Parathyroid adenoma (tissue), 2 donors: ENCODE measurements at regions not wholly inside any gene's neighbourhood (a gene's known extent, or its start where the extent isn't known, plus 50 kb on each side); places are given as distances from the start of the nearest gene placed in this dataset.

Experiments
- H2AFZ ChIP-seq: fragments of 300-600 bp; sonication (generic); one replicate; pipeline ENCODE4 v1.7.0; 2017; ENCODE audit warnings: antibody characterized with exemption, mild to moderate bottlenecking
- H3K27ac ChIP-seq: fragments of 300-600 bp; sonication (generic); one replicate; pipeline ENCODE4 v1.7.0; 2017
- H3K27me3 ChIP-seq: fragments of 300-600 bp; sonication (generic); one replicate; pipeline ENCODE4 v1.7.0; 2017; ENCODE audit warnings: low read length; ENCODE audit not compliant: control insufficient read depth, insufficient read depth
- H3K36me3 ChIP-seq: fragments of 300-600 bp; sonication (generic); one replicate; pipeline ENCODE4 v1.7.0; 2017; ENCODE audit warnings: low read length; ENCODE audit not compliant: control insufficient read depth, insufficient read depth
- H3K4me1 ChIP-seq: fragments of 300-600 bp; sonication (generic); one replicate; pipeline ENCODE4 v1.7.0; 2017; ENCODE audit warnings: control low read depth
- H3K4me2 ChIP-seq: fragments of 300-600 bp; sonication (generic); one replicate; pipeline ENCODE4 v1.7.0; 2017; ENCODE audit warnings: low read length
- H3K4me3 ChIP-seq: fragments of 300-600 bp; sonication (generic); one replicate; pipeline ENCODE4 v1.7.0; 2017; ENCODE audit warnings: low read depth, low read length
- H3K79me2 ChIP-seq: fragments of 300-600 bp; sonication (generic); one replicate; pipeline ENCODE4 v1.7.0; 2017; ENCODE audit warnings: control low read depth
- H3K9ac ChIP-seq: fragments of 300-600 bp; sonication (generic); one replicate; pipeline ENCODE4 v1.7.0; 2017; ENCODE audit warnings: mild to moderate bottlenecking
- H3K9me3 ChIP-seq: fragments of 300-600 bp; sonication (generic); one replicate; pipeline ENCODE4 v1.7.0; 2017; ENCODE audit warnings: low read length; ENCODE audit not compliant: control insufficient read depth
- TF ChIP-seq, protein P1 (sequence below): fragments of 300-600 bp; sonication (generic); IDR thresholded peaks from one replicate; pipeline ENCODE4 v1.7.0; 2017; ENCODE audit warnings: antibody characterized with exemption, mild to moderate bottlenecking
- donor health status: primary hyperparathyroidism.

- H3K27me3 ChIP-seq, result no peaks in the 10 kb centered on the region
- no peak overlapping the region for H2AFZ ChIP-seq
These were observed 560.5 kb upstream of the ARPP21 start for GRCh38 chr3:35078780-35079179.

DNA sequence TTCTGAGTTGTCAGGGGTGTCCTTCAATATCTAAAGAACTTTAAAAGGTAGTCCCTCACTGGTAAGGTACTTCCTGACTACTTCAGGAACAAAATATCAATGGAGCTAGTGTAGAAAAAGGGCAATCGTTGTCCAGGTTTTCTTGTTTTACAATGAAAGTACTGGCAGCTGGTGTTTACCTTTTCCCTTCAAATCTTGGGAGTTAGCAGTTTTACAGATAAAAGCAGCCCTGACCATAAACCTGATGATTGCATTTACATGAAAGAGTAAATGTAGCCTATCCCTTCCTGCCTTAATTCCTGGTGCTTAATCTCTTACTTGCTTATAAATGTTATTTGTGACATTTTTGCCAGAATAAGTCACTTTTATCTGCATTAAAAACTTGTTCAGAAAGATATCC is 559.9 kb upstream of the ARPP21 start:
- Histone ChIP-seq H3K36me3 (no peaks in the 10 kb centered on the region), H3K4me3 (no peak overlapping the region), H3K9ac (no peak overlapping the region), H3K27ac (no peak overlapping the region), H3K27me3 (no peaks in the 10 kb centered on the region), H3K4me2 (no peak overlapping the region), H2AFZ (no peak overlapping the region), H3K4me1 (no peaks in the 10 kb centered on the region), H3K79me2 (no peaks in the 10 kb centered on the region), H3K9me3 (no peaks in the 10 kb centered on the region)
- TF ChIP-seq, protein P1, sequence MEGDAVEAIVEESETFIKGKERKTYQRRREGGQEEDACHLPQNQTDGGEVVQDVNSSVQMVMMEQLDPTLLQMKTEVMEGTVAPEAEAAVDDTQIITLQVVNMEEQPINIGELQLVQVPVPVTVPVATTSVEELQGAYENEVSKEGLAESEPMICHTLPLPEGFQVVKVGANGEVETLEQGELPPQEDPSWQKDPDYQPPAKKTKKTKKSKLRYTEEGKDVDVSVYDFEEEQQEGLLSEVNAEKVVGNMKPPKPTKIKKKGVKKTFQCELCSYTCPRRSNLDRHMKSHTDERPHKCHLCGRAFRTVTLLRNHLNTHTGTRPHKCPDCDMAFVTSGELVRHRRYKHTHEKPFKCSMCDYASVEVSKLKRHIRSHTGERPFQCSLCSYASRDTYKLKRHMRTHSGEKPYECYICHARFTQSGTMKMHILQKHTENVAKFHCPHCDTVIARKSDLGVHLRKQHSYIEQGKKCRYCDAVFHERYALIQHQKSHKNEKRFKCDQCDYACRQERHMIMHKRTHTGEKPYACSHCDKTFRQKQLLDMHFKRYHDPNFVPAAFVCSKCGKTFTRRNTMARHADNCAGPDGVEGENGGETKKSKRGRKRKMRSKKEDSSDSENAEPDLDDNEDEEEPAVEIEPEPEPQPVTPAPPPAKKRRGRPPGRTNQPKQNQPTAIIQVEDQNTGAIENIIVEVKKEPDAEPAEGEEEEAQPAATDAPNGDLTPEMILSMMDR, result no peak

More at GRCh38 chr3:35078780-35079179, 560.5 kb upstream of the ARPP21 start:
- no peaks in the 10 kb centered on the region for H3K9me3 ChIP-seq
- H3K79me2 ChIP-seq, result no peaks in the 10 kb centered on the region
- H3K27ac ChIP-seq, result no peak overlapping the region
- H3K4me1 ChIP-seq, result no peaks in the 10 kb centered on the region
- no peak overlapping the region for H3K4me2 ChIP-seq
- TF ChIP-seq, protein P1, result no peak
- no peak overlapping the region for H3K9ac ChIP-seq
- H3K4me3 ChIP-seq, result no peak overlapping the region
- H3K36me3 ChIP-seq, result no peaks in the 10 kb centered on the region

GRCh38 chr3:35081899-35082298 is 557.4 kb upstream of the ARPP21 start:
- Histone ChIP-seq H3K36me3 (no peaks in the 10 kb centered on the region), H3K27me3 (no peaks in the 10 kb centered on the region), H3K4me3 (no peak overlapping the region), H3K4me2 (no peak overlapping the region), H3K9me3 (no peaks in the 10 kb centered on the region), H3K9ac (no peak overlapping the region), H2AFZ (no peak overlapping the region), H3K4me1 (no peaks in the 10 kb centered on the region), H3K79me2 (no peaks in the 10 kb centered on the region), H3K27ac (no peak overlapping the region)
- TF ChIP-seq, protein P1, result no peak

DNA sequence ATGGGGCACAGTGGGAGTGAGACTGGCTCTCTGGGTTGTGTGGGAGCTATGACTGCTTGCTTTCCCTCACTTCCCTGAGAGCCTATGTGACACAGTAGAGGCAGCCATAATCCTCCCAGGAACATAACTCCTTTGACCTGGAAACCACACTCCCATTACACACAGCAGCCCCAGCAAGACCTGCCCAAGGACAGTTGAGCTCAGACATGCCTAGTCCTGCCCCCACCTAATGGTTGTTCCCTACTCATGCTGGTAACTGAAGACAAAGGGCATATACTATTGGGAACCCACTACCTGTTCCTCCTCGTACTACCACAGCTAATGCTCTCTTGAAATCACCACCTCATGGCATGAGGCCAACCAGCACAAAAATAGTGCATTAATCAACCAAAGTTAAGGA is 550.4 kb upstream of the ARPP21 start:
- TF ChIP-seq, protein P1, result no peak
- H3K4me2 ChIP-seq, result no peak overlapping the region
- no peaks in the 10 kb centered on the region for H3K36me3 ChIP-seq
- no peaks in the 10 kb centered on the region for H3K27me3 ChIP-seq
- no peaks in the 10 kb centered on the region for H3K4me1 ChIP-seq
- no peak overlapping the region for H2AFZ ChIP-seq
- H3K4me3 ChIP-seq, result no peak overlapping the region
- no peaks in the 10 kb centered on the region for H3K79me2 ChIP-seq
- no peak overlapping the region for H3K9ac ChIP-seq
- H3K9me3 ChIP-seq, result no peaks in the 10 kb centered on the region
- H3K27ac ChIP-seq, result no peak overlapping the region

DNA sequence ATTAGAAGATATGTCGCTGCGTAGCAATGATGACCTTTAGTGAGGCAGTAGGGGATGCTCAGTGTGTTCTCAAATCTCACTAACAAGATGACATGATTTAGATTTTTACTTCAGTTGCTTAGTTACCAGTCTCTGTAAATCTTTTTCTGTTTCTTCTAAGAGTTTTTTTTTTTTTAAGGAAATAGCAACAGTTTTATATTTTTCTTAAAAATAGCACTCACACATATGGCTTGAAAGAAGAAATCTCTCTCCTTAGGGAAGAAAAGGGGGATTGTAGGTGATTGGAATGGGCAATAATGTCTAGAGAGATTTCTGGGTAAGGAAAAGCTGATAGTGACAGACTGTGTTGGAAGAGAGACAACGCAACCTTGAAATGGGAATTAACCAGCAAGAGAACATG is 524.6 kb upstream of the ARPP21 start:
- Histone ChIP-seq H3K9ac (no peak overlapping the region), H3K27ac (no peak overlapping the region), H3K79me2 (no peaks in the 10 kb centered on the region), H3K9me3 (no peaks in the 10 kb centered on the region), H3K36me3 (no peaks in the 10 kb centered on the region), H3K4me3 (no peak overlapping the region), H3K4me1 (no peaks in the 10 kb centered on the region), H2AFZ (no peak overlapping the region), H3K27me3 (no peaks in the 10 kb centered on the region), H3K4me2 (no peak overlapping the region)
- TF ChIP-seq, protein P1, result no peak
